NCI-H226 (cell line): ENCODE measurements at regions not wholly inside any gene's neighbourhood (a gene's known extent, or its start where the extent isn't known, plus 50 kb on each side); places are given as distances from the start of the nearest gene placed in this dataset.

Experiments
- DNase-seq: peaks from one replicate; pipeline ENCODE4 v3.0.0-alpha.2; 2015

DNA sequence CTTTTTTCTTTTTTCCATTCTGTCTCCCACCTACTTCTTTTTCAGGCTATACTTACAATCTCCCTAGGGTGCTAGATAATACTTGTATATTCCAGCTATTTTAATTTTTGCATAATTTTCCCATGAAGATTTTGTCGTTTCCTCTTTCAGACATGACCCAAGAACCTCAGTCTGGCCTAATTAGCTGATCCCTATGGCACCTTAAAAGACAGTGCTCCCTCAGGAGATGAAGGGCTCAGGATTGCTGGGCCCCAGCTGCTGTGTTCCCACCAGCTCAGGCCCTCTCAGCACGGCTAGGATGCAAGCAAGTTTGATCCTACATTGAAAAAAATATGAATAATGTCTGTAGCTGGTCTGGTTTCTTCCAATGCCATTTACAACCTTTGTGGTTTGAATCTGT lies 55.0 kb upstream of the RGS5 start:
- no peak for DNase-seq

DNA sequence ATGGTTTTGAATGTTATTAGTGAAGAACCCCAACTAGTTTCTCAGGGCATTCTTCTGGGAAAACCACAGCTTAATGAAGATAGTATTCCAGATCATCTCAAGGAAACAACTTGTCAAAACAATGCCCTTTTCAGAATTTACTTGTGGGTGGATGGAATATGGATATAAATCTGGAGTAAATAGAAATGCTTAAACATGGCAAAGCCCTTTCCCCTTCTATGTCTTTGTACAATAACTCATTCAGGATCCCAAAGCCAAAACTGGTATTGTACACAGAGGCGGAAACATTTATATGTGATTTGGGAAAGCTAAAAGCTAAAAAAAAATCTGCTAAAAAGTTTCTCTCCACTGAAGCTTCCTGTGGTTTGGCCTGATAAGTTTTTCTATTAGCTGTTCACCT lies 55.5 kb upstream of the RGS5 start:
- no peak for DNase-seq

DNA sequence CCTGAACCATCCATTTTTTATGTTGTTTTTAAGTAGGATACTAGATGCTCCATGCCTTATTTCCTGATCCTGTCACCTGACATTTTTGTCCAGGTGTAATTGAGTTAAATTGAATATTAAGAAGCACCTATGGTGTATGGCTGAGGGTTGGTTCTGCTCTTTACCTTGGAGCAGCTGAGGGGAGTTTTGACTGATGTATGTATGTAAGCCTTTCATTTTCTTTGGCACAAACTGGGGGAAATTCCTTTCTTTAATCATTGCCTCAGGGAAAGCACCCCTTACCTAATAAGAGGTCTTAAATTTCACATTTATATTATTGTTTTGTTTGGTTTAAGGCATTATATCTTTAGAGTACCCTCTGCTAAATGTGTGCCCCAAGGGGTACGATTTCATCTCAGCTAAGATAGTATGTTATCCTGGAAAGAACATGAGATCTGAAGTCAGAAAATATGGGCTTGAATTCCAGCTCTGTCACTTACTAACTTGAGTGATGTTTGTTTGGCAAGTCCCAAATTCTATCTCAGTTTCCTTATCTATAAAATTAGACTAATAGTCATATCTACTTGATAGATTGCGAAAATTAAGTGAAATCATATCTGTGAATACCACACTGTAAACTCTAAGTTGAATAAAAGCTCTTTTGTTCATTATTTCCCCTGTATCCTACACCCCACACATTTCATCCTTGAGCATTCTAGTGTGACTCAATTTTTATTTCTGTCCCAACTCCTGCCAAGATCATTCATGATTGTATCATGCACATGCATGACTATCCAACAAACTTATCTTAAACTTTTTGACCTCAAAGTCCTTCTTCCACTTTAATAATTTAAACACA lies 57.7 kb upstream of the NUF2 start:
- peak; percentile 62 for DNase-seq

DNA sequence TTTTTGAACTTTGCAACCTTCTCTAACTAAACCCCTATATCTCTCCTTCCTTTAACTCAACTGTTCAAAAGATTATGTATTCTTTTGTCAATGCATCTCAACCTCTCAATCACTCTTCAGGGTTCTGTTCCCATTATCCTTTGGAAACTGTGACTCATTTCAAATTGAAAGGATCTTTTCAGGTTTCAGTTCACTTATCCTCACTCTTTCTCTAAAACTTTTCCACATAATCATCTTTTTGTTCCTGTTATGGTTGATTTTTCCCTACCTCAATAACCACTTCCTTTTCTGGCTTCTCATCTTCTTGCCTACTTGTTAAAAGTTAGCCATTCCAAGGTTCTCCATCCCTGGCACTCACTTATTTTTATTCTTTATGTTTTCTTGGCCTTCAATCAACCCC lies 56.2 kb upstream of the NUF2 start:
- no peak for DNase-seq

DNA sequence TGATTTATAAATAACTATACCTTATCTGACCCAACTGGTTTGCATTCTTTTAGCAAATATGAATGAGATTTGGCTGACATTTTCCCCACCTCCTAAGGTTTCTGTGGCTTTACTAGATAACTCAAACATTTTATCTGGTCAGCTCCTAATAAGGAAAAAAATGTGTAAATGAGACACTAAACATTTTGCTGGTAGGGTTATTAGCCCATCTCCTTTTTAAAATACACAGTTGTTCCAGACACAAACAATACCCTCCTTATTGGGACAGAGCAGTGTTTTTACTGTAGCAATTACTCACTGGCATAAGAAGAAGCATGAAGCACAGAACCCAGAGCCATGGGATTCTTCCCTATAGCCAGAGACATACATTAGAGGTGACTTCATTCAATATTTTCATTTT lies 53.8 kb upstream of the NUF2 start:
- DNase-seq: no peak

DNA sequence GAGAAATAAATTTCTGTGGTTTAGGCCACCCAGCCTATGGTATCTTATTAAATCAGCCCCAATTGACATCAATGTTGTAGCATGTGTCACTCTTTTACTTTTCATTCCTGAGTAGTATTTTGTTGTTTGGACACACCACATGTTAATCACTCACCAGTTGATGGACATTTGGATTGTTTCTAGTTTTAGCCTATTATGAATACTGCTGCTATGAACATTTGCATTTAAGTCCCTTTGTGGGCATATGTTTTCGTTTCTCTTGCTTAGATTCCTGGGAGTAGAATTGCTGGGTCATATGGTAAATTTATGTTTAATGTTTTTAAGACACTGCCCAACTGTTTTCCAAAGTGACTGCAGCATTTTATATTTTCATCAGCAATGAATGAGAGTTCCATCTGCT lies 50.2 kb upstream of the NUF2 start:
- no peak for DNase-seq
